Fibroblast of pulmonary artery (primary cell): ENCODE measurements at regions not wholly inside any gene's neighbourhood (a gene's known extent, or its start where the extent isn't known, plus 50 kb on each side); places are given as distances from the start of the nearest gene placed in this dataset.

Source experiments
- DNase-seq: peaks from one replicate; pipeline ENCODE4 v3.0.0-alpha.2; 2010; ENCODE audit warnings: low read depth
- H3K4me3 ChIP-seq: replicated peaks from 2 replicates; pipeline ENCODE4 v1.5.1; 2011; ENCODE audit warnings: low read depth, mild to moderate bottlenecking, control low read depth, low read length, moderate library complexity
- TF ChIP-seq, protein P1 (sequence below): IDR thresholded peaks from 2 replicates; pipeline ENCODE4 v1.5.1; 2011; ENCODE audit warnings: mild to moderate bottlenecking, control low read depth, low read length, inconsistent platforms; ENCODE audit errors: missing control alignments

GRCh38 chr14:58717211-58717610 is 79.4 kb downstream of the DACT1 start:
- TF ChIP-seq, protein P1, sequence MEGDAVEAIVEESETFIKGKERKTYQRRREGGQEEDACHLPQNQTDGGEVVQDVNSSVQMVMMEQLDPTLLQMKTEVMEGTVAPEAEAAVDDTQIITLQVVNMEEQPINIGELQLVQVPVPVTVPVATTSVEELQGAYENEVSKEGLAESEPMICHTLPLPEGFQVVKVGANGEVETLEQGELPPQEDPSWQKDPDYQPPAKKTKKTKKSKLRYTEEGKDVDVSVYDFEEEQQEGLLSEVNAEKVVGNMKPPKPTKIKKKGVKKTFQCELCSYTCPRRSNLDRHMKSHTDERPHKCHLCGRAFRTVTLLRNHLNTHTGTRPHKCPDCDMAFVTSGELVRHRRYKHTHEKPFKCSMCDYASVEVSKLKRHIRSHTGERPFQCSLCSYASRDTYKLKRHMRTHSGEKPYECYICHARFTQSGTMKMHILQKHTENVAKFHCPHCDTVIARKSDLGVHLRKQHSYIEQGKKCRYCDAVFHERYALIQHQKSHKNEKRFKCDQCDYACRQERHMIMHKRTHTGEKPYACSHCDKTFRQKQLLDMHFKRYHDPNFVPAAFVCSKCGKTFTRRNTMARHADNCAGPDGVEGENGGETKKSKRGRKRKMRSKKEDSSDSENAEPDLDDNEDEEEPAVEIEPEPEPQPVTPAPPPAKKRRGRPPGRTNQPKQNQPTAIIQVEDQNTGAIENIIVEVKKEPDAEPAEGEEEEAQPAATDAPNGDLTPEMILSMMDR: no peak
- no peak overlapping the region for H3K4me3 ChIP-seq
- DNase-seq: no peak

- no peak overlapping the region for H3K4me3 ChIP-seq
- TF ChIP-seq, protein P1: no peak
- no peak for DNase-seq
Observed at GRCh38 chr14:58717813-58718212, 80.1 kb downstream of the DACT1 start.

DNA sequence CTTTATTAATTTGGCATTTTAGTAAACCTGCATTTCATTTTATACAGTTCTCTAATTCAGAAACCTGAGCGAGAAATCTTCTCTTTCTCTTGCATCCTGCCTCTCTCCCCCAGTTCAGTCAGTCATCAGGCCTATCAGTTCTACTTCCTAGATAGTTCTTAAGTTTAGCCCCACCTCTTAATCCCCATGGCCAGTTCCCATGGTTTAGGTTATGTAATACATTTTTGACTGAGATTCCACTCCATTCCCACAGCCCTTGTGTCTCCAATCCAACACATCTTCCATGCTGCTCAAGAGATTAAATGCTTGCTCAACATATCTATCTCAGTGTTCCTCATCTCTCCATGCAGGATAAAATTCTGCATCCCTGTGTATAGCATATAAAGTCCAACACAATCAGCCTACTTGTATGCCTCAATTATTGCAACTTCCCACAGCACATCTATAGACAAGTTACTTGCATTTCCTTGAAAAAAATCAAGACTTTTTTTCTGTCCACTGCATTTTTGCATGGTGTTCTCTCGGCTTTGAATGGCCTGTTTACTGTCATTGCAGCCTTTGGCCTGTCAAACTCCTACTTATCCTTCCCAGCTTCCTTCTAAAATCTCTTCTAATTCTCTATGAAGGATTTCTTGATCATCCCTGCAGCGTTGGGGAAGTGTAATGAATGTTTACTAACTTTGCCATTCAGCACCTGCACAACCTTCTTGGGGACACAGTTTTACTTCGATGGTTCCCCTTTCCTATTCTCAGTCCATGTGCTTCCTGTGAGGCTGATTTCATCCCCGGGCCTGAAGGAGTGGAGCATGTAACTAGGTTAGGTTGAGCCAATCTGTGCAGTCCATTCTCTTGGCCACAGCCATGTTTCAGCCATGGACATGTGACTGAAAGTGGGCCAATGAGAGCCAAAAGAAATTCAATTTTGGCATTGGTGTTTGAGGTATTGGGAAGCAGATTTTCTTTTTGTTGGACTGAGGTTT is 80.8 kb downstream of the DACT1 start:
- no peak for DNase-seq
- no peak overlapping the region for H3K4me3 ChIP-seq
- TF ChIP-seq, protein P1: no peak

DNA sequence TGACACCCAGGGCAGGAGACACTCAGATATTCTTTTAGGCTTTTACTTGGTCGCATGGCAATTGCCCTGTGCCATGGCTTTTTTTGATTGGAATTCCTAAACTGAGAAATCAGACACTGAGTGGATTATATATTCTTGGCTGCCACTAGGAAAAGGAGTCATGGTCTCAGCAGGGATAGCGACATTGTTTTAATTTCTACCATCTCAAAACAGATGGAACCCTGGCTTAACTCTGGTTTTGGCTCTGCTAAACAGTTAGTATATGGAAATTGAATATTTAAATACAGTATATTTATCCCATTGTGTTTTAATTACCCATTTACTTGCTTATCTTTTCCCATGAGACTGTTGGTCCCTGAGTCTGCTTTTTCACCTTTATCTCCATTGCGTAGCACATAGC is 84.0 kb downstream of the DACT1 start:
- TF ChIP-seq, protein P1: no peak
- no peak overlapping the region for H3K4me3 ChIP-seq
- no peak for DNase-seq

- no peak overlapping the region for H3K4me3 ChIP-seq
- TF ChIP-seq, protein P1: no peak
- no peak for DNase-seq
Observed at GRCh38 chr14:58722441-58722840, 84.7 kb downstream of the DACT1 start.

DNA sequence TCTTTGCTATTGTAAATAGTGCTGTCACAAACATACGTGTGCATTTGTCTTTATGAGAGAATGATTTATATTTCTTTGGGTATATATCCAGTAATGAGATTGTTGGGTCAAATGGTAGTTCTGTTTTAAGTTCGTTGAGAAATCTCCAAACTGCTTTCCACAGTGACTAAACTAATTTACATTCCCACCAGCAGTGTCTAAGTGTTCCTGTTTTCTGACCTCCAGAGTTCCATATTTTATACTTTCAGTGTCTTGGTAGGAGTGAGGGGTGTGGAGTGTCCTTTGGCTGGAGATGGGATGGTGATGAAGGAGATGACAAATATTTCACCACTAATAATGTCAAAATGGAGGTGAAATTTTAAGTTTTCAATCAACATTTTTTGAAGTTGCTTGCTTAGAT is 86.4 kb downstream of the DACT1 start:
- TF ChIP-seq, protein P1: no peak
- DNase-seq: no peak
- H3K4me3 ChIP-seq: no peak overlapping the region
